SW 1271 (cell line): ENCODE measurements at regions not wholly inside any gene's neighbourhood (a gene's known extent, or its start where the extent isn't known, plus 50 kb on each side); places are given as distances from the start of the nearest gene placed in this dataset.
A peak's percentile ranks its signal among the peaks of the same experiment; 100 is the strongest.
"Not testable (repeated sequence)": the region's sequence is repeated elsewhere in the genome, so short reads cannot be mapped to it uniquely, and the experiment has no call there.

Experiments
- DNase-seq, 2 experiments: peaks; one replicate each; lab custom pipeline; 2025; lab: John Stamatoyannopoulos, UW

GRCh38 chr2:190742431-190742830 is 93.5 kb downstream of the NAB1 start:
- DNase-seq, result no peak

GRCh38 chr2:190744041-190744440 is 95.2 kb downstream of the NAB1 start:
- DNase-seq, result no peak

DNA sequence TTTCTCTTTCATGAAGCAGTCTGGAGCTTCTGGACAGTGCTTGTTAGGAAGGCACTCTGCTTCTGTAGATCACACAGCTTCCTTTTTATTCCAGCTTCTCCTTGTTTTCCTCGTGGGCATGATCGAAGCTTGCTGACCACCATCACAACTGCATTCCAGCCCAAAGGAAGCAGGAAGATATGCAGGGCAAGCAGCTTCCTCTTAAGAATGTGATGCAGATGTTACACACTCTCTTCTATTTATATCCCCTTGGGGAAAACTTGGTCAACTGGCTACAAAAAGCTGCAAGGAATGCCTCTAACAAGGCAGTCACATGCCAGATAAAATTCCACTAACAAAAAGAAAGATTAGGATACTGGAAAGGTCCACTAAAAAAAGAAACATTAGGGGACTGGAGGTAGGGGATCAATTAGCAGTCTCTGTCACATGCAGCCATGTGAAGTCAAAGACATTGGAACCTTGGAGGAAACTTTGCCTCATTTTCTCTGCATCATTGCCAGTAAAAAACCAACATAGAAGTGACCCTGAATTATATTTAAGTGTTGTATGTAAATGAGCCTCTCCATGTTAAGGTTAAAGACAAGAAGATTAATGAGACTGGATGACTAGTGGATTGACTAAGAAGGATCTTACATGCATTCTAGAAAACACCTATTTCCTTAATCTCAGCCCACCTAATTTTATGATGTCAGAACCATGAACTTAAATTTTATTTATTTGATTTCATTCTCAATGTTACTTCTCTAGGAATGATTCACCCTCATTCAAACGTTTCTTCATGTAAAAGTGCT is 98.3 kb downstream of the NAB1 start:
- no peak for DNase-seq

GRCh38 chr2:190748966-190749365 is 100.1 kb downstream of the NAB1 start:
- no peak for DNase-seq

DNA sequence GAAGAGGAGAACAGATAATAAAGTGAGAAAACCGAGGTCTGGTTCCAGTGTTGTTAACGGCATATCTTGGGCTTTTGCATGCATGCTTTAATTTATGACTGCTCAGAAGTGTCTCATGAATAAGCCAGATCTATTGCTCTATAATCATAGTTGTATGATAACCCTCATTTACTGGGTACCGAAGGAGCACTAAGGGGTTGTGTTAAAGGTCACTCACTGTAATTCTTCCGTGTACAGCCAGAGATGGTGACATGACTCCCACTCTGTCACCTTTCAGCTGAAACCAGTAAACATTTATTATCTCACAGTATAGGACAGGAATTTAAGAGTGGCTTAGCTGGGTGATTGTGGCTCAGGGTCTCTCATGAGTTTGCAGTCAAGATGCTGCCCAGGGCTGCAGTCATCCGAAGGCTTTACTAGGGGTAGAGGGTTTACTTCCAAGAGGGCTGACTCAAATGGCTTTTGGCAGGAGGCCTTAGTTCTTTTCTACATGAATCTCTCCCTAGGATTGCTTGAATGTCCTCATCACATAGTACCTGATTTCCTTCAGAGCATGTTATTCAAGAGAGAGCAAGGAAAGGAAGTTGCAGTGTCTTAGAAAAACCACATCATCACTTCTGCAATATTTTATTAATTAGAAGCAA is 107.0 kb downstream of the NAB1 start:
- no peak for DNase-seq

GRCh38 chr2:190759749-190760213 is 110.9 kb downstream of the NAB1 start:
- peak in 1 of 2 experiments; percentile 68 for DNase-seq

- DNase-seq, result not testable (repeated sequence)
Observed at GRCh38 chr2:190760353-190761150, 111.7 kb downstream of the NAB1 start.

- DNase-seq, result not testable (repeated sequence)
Observed at GRCh38 chr2:190761216-190761615, 112.3 kb downstream of the NAB1 start.

DNA sequence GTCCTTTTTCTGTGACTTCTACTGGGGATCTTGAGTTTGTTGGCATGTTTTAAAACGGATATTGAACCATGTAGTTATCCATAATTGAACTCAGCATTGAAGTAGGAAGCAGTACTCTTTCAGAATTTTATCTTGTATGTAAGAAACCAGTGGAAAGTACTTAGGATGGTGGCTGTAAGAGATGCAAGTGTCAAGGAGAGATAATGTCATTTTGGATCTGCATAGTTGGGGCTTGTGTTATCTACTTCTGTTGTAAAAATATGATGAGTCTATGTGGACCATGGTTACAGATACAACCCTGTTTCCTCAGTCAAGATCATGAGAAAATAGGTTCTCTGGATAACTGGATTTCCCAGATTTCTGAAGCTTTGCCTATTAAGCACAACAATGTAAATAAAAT is 113.7 kb downstream of the NAB1 start:
- DNase-seq, result no peak

- DNase-seq, result no peak
Observed at GRCh38 chr2:190763100-190763499, 114.2 kb downstream of the NAB1 start.

DNA sequence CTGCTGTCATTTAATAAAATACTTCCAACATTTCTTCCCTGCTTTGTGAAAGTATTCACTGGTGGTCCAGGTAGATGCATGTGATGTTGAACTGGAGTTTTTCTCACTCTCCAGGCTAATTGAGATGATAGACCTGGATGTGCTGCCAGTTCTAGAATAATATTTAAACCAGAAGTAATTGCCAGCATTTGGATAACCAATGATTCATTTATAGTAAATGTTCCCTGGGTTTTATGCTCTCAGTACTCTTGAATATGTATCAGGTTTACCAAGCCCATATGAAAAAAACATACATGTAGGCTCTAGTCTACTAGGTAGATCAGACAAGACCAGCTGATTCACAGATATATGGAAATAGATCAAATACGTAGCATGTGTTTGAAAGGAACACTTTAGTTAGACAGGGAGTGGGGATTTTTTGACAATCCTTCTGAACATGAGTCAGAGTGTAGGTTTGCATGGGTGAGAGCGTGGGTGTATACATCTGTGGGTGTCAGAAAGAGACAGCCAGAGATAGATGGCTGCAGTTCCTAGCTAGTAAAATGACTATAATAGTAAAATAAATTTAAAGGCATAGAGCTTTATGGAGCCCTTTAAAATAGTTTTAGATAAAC is 115.1 kb downstream of the NAB1 start:
- DNase-seq, result no peak

DNA sequence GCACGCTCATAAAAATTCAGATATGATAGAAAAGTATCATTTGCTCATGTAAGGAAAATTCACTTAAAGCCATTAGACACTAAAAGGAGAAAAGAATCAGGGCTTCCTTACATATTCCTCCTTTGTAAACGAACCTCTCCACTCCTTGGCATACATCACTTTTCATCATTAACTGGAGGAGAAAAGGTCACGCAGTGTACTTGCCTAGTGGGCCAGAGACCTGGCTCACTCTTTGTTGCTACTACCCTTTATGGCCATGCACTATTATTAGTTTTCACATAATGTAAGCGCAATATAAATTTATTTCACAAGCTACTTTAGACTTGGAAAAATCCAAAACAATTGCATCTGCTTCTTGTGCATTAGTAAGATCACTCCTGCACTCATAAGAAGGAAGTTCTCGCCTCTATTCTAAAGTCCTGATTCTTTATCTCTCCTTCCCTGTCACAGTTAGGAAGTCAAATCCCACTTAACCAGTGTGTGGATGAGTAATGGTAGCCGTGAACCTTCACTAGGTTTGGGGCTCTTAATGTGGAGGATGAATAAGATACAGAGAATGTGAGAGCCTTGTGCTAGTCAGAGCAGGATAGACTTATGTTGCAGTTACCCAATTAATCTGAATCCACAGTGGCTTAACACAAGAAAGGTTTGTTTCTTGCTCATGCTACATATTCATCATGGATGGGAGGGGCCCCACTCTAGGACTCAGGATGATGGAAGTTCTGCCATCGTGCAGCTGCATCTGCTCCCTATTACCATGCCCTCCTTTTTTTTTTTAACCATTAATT is 115.0 kb upstream of the GLS start:
- DNase-seq, result no peak

- DNase-seq, result no peak
Observed at GRCh38 chr2:190766174-190766572, 114.4 kb upstream of the GLS start.

GRCh38 chr2:190766595-190766994 is 114.0 kb upstream of the GLS start:
- DNase-seq, result no peak

DNA sequence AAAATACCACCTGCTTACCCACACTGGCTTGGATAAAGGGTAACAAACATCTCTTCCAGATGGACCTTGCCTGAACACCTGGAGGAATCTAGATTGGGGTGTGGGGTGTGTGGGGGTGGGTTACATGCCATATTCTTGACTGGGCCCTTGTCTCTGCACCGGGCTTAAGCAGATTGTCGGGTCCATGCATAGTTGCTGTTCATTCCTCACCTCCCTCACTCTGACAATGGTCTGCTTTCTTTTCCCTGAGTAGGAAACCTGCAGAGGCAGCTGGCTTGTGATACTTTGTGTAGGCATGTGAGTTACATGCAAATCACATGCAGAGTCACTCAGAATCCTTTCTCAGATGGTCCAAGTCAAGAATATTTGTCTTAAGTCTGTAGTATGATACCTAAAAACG is 112.8 kb upstream of the GLS start:
- DNase-seq, result no peak

DNA sequence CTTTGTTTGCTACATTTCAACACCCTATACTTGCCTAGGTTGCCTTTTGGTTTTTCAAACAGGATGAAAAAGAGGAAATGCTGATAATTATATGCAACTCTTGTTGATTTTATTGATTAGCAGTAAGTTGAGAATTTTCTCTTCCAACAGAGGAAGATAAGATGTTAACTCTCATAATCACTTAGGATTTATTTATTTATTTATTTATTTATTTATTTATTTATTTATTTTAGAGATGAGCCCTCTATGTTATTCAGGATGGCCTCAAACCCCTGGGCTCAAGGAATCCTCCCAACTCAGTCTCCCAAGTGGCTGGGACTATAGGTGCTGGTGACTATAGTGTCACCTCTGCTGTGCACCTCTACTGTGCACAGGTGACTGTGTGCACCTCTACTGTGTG is 111.4 kb upstream of the GLS start:
- no peak for DNase-seq

GRCh38 chr2:190771726-190772125 is 108.9 kb upstream of the GLS start:
- DNase-seq, result no peak

GRCh38 chr2:190780594-190780993 is 100.0 kb upstream of the GLS start:
- DNase-seq, result no peak

DNA sequence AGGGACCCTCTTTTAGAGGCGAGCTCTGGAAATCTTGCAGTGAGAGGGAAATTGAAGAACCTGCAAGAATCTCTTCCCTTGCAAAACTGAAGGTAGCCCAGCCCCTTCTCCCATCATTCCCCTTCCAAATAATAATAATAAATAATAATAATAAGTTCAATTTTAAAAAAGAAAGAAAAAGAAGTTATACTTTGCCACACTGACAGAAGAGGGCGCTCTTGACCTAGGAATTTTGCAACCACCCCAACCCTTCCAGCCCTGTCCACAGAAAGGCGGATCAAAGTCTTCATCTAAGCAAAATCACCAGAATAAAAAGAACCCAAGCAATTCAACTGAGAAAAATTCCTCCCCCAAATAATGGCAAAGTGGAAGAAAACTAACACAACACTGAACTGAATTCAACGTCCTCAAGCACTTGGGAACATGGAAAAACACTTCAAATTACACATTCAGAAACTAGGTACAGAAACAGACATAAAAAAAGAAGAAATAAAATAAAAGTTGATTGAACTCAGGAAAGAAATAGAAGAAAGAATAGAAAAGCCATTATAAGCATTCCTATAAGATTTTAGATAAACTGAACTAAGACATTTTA is 98.9 kb upstream of the GLS start:
- peak in 1 of 2 experiments; percentile 45 for DNase-seq

DNA sequence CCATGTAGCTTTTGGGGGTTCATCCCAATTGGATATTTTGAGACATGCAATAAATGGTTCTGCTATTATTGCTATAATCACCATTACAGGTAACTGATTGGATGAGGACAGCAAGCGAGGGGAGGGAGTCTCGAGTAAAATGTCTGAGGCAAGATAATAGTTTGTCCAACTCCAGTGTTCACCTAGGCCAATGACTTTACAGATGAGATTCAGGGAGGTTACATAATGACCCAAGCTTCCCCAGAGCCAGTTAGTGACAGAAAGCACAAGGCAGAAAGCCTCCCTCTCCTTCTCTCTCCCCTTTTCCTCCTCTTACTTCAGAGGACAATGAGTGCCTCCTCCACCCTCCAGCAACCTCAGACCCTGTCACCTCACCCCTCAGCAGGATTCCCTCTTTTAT is 98.4 kb upstream of the GLS start:
- DNase-seq, result no peak
